CD4-positive, alpha-beta T cell treated with Interleukin-6 for 4 hours (primary cell): ENCODE measurements at regions not wholly inside any gene's neighbourhood (a gene's known extent, or its start where the extent isn't known, plus 50 kb on each side); places are given as distances from the start of the nearest gene placed in this dataset.

Experiments
- DNase-seq: peaks from one replicate; pipeline ENCODE4 v3.0.0-alpha.2; 2020; ENCODE audit warnings: mixed read lengths

GRCh38 chr20:24376311-24377099 is 92.9 kb upstream of the SYNDIG1 start:
- no peak for DNase-seq

- no peak for DNase-seq
Observed at GRCh38 chr20:24373372-24373771, 96.1 kb upstream of the SYNDIG1 start.

- no peak for DNase-seq
Observed at GRCh38 chr20:24370911-24371695, 98.3 kb upstream of the SYNDIG1 start.

- DNase-seq = no peak
Observed at GRCh38 chr20:24370249-24370648, 99.2 kb upstream of the SYNDIG1 start.

- DNase-seq = no peak
Observed at GRCh38 chr20:24368253-24368652, 101.2 kb upstream of the SYNDIG1 start.

GRCh38 chr20:24366336-24367004 is 103.0 kb upstream of the SYNDIG1 start:
- DNase-seq = no peak

GRCh38 chr20:24365670-24366069 is 103.8 kb upstream of the SYNDIG1 start:
- no peak for DNase-seq

GRCh38 chr20:24364482-24364881 is 104.9 kb upstream of the SYNDIG1 start:
- DNase-seq = no peak

- DNase-seq = no peak
Observed at GRCh38 chr20:24363031-24363430, 106.4 kb upstream of the SYNDIG1 start.

- no peak for DNase-seq
Observed at GRCh38 chr20:24362080-24362479, 107.3 kb upstream of the SYNDIG1 start.

- DNase-seq = no peak
Observed at GRCh38 chr20:24361541-24361940, 107.9 kb upstream of the SYNDIG1 start.

- DNase-seq = no peak
Observed at GRCh38 chr20:24360531-24360930, 108.9 kb upstream of the SYNDIG1 start.

- no peak for DNase-seq
Observed at GRCh38 chr20:24359321-24360027, 110.0 kb upstream of the SYNDIG1 start.

GRCh38 chr20:24357931-24358330 is 111.5 kb upstream of the SYNDIG1 start:
- DNase-seq = no peak

GRCh38 chr20:24357177-24357576 is 112.3 kb upstream of the SYNDIG1 start:
- no peak for DNase-seq

GRCh38 chr20:24353135-24353690 is 116.2 kb upstream of the SYNDIG1 start:
- DNase-seq = no peak

- DNase-seq = no peak
Observed at GRCh38 chr20:24350923-24351368, 118.5 kb upstream of the SYNDIG1 start.

GRCh38 chr20:24341781-24342180 is 127.6 kb upstream of the SYNDIG1 start:
- DNase-seq = no peak

- no peak for DNase-seq
Observed at GRCh38 chr20:24340933-24341332, 128.5 kb upstream of the SYNDIG1 start.

- DNase-seq = no peak
Observed at GRCh38 chr20:24339210-24339641, 130.2 kb upstream of the SYNDIG1 start.

- DNase-seq = no peak
Observed at GRCh38 chr20:24337551-24337950, 131.9 kb upstream of the SYNDIG1 start.

GRCh38 chr20:24337069-24337468 is 132.4 kb upstream of the SYNDIG1 start:
- no peak for DNase-seq

- DNase-seq = no peak
Observed at GRCh38 chr20:24334830-24335229, 134.6 kb upstream of the SYNDIG1 start.
